Fibroblast of the aortic adventitia (primary cell): ENCODE measurements at regions not wholly inside any gene's neighbourhood (a gene's known extent, or its start where the extent isn't known, plus 50 kb on each side); places are given as distances from the start of the nearest gene placed in this dataset.

Experiments used
- DNase-seq: peaks from one replicate; pipeline ENCODE4 v3.0.0-alpha.2; 2010; ENCODE audit warnings: low read depth
- H3K4me3 ChIP-seq: 2 replicates; pipeline ENCODE4 v1.5.1; 2011; ENCODE audit warnings: low read depth, mild to moderate bottlenecking, control low read depth, low read length, moderate library complexity
- CTCF ChIP-seq: IDR thresholded peaks from 2 replicates; pipeline ENCODE4 v1.5.1; 2011; ENCODE audit warnings: mild to moderate bottlenecking, low read length, control low read depth, inconsistent platforms; ENCODE audit not compliant: insufficient read depth

- no peak overlapping the region for H3K4me3 ChIP-seq
- DNase-seq: no peak
- TF ChIP-seq CTCF: no peak
Measured at GRCh38 chr14:55764784-55765183, 184.8 kb downstream of the KTN1 start.

DNA sequence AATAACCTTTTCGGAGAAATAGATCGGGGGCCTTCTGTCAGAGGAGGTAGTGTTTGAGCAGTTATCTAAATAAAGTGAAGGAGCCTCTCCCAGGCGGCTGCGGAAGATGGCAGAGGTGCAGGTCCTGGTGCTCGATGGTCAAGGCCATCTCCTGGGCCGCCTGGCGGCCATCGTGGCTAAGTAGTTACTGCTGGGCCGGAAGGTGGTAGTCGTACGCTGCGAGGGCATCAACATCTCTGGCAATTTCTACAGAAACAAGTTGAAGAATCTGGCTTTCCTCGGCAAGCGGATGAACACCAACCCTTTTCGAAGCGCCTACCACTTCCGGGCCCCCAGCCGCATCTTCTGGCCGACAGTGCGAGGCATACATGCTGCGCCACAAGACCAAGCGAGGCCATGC lies 186.1 kb downstream of the KTN1 start:
- DNase-seq: no peak
- no peak for TF ChIP-seq CTCF
- no peak overlapping the region for H3K4me3 ChIP-seq

- H3K4me3 ChIP-seq: no peak overlapping the region
- no peak for DNase-seq
- TF ChIP-seq CTCF: no peak
Measured at GRCh38 chr14:55767286-55767685, 187.3 kb downstream of the KTN1 start.

- no peak for TF ChIP-seq CTCF
- no peak for DNase-seq
- H3K4me3 ChIP-seq: no peak overlapping the region
Measured at GRCh38 chr14:55769877-55770276, 189.9 kb downstream of the KTN1 start.

DNA sequence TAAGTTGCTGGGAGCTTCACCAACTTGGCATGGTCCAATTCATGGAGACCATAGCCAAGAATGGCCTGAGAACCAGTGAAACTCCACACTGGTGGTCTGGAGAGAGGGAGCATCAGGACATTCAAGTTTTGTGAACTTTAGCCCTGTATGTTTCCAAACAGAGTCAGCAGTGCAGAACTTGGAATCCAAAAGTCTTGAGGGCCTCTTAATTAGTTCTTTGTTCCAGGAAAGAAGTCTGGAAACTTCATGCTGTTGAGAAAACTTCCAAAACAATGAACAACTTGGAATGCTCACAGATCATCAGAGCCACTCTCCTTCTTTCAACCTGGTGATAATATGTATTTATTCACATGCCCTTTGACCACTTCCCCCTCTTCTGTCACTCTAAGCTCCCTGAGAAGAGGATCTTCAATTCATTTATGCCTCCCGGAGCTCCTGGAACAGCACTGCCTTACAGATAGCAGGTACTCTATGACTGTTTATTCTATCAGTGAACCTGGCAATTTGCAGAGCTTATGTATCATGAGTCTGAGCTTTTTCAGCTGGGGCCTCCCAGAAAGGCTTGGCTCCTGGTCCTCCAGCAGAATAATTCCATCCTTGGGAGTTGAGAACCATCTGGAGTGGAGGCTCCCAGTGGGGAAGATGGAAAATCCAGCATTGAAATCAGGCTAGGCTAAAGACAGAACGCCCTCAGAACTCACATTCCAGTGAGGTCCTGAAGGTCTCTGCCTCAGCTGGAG lies 191.4 kb downstream of the KTN1 start:
- no peak for DNase-seq
- TF ChIP-seq CTCF: no peak
- no peak overlapping the region for H3K4me3 ChIP-seq

DNA sequence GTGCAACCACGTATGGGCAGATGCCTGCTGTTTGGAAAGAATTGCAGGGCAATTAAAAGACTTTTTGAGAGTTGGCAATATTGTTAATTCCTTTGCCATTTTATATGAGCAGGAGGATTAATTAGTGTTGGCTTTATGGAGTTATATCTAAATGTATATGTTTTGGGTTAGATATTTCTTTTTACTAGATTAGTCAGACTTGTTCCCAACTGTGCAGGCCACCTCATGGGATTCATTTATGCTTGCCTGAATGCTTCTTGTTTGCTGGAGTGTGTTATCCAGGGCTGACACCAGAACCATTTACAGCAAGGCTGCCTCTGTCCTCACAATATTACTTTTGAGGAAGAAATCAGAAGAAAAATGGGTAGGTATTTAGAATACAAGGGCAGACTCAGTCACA lies 192.5 kb downstream of the KTN1 start:
- DNase-seq: no peak
- TF ChIP-seq CTCF: no peak
- no peak overlapping the region for H3K4me3 ChIP-seq

GRCh38 chr14:55773312-55773711 lies 193.3 kb downstream of the KTN1 start:
- DNase-seq: no peak
- no peak for TF ChIP-seq CTCF
- no peak overlapping the region for H3K4me3 ChIP-seq
